ENCODE measurements at regions not wholly inside any gene's neighbourhood (a gene's known extent, or its start where the extent isn't known, plus 50 kb on each side); places are given as distances from the start of the nearest gene placed in this dataset.

GRCh38 chr2:220466251-220466691, 838.8 kb downstream of the SLC4A3 start:
- H3K4me1 ChIP-seq (ENCODE audit: control insufficient read depth, low read length) = no peaks in the 10 kb centered on the region
- no peaks in the 10 kb centered on the region for H3K79me2 ChIP-seq (ENCODE audit: control insufficient read depth, low read length)
- H3K36me3 ChIP-seq (ENCODE audit: control insufficient read depth, low read length) = no peaks in the 10 kb centered on the region
- no peaks in the 10 kb centered on the region for H4K20me1 ChIP-seq (ENCODE audit: control insufficient read depth, insufficient read depth, low read depth, low read length)
- H3K4me3 ChIP-seq (ENCODE audit: low read length) = no peak overlapping the region
- H3K27me3 ChIP-seq (ENCODE audit: control insufficient read depth, low read length) = no peaks in the 10 kb centered on the region
- TF ChIP-seq EZH2phosphoT487 (IDR thresholded peaks at IDR 0.05; ENCODE audit: borderline replicate concordance, low read length) (no peak), CTCF (IDR thresholded peaks at IDR 0.05; ENCODE audit: low read depth, low read length, poor library complexity, severe bottlenecking) (no peak)
- H3K9me2 ChIP-seq (replicated peaks; ENCODE audit: control insufficient read depth, low read length) = no peaks in the 10 kb centered on the region
- H3F3A ChIP-seq (ENCODE audit: control insufficient read depth, insufficient read depth) = no peaks in the 10 kb centered on the region
- no peak overlapping the region for H3K4me2 ChIP-seq (ENCODE audit: low read length)
- H3K27ac ChIP-seq (ENCODE audit: low read depth, low read length) = no peak overlapping the region
- no peaks in the 10 kb centered on the region for H3K9me3 ChIP-seq (ENCODE audit: control insufficient read depth, insufficient read depth, low read length)

GRCh38 chr2:220469201-220469600, 841.8 kb downstream of the SLC4A3 start:
- Histone ChIP-seq H3K4me2 (ENCODE audit: low read length) (no peak overlapping the region), H3K79me2 (ENCODE audit: control insufficient read depth, low read length) (no peaks in the 10 kb centered on the region), H4K20me1 (ENCODE audit: control insufficient read depth, insufficient read depth, low read depth, low read length) (no peaks in the 10 kb centered on the region), H3K27me3 (ENCODE audit: control insufficient read depth, low read length) (no peaks in the 10 kb centered on the region), H3K9me3 (ENCODE audit: control insufficient read depth, insufficient read depth, low read length) (no peaks in the 10 kb centered on the region), H3K36me3 (ENCODE audit: control insufficient read depth, low read length) (no peaks in the 10 kb centered on the region), H3K4me3 (ENCODE audit: low read length) (no peak overlapping the region), H3K4me1 (ENCODE audit: control insufficient read depth, low read length) (no peaks in the 10 kb centered on the region), H3K9me2 (replicated peaks; ENCODE audit: control insufficient read depth, low read length) (no peaks in the 10 kb centered on the region), H3K27ac (ENCODE audit: low read depth, low read length) (no peak overlapping the region), H3F3A (ENCODE audit: control insufficient read depth, insufficient read depth) (no peaks in the 10 kb centered on the region)
- TF ChIP-seq CTCF (IDR thresholded peaks at IDR 0.05; ENCODE audit: low read depth, low read length, poor library complexity, severe bottlenecking) = no peak

GRCh38 chr2:220473611-220474010, 846.2 kb downstream of the SLC4A3 start:
- no peak for TF ChIP-seq EZH2phosphoT487 (IDR thresholded peaks at IDR 0.05; ENCODE audit: borderline replicate concordance, low read length)
- TF ChIP-seq CTCF (IDR thresholded peaks at IDR 0.05; ENCODE audit: low read depth, low read length, poor library complexity, severe bottlenecking) = no peak
- H3K4me1 ChIP-seq (ENCODE audit: control insufficient read depth, low read length) = no peaks in the 10 kb centered on the region
- no peak overlapping the region for H3K4me2 ChIP-seq (ENCODE audit: low read length)
- no peaks in the 10 kb centered on the region for H3K36me3 ChIP-seq (ENCODE audit: control insufficient read depth, low read length)
- H4K20me1 ChIP-seq (ENCODE audit: control insufficient read depth, insufficient read depth, low read depth, low read length) = no peaks in the 10 kb centered on the region
- no peak overlapping the region for H3K4me3 ChIP-seq (ENCODE audit: low read length)
- no peaks in the 10 kb centered on the region for H3F3A ChIP-seq (ENCODE audit: control insufficient read depth, insufficient read depth)
- no peaks in the 10 kb centered on the region for H3K79me2 ChIP-seq (ENCODE audit: control insufficient read depth, low read length)
- no peaks in the 10 kb centered on the region for H3K9me3 ChIP-seq (ENCODE audit: control insufficient read depth, insufficient read depth, low read length)
- no peak overlapping the region for H3K27ac ChIP-seq (ENCODE audit: low read depth, low read length)
- no peaks in the 10 kb centered on the region for H3K27me3 ChIP-seq (ENCODE audit: control insufficient read depth, low read length)
- no peaks in the 10 kb centered on the region for H3K9me2 ChIP-seq (replicated peaks; ENCODE audit: control insufficient read depth, low read length)

- no peak for TF ChIP-seq EZH2phosphoT487 (IDR thresholded peaks at IDR 0.05; ENCODE audit: borderline replicate concordance, low read length)
- no peak for TF ChIP-seq CTCF (IDR thresholded peaks at IDR 0.05; ENCODE audit: low read depth, low read length, poor library complexity, severe bottlenecking)
- no peaks in the 10 kb centered on the region for H3F3A ChIP-seq (ENCODE audit: control insufficient read depth, insufficient read depth)
These were observed 849.4 kb downstream of the SLC4A3 start for GRCh38 chr2:220476877-220477276.

More at GRCh38 chr2:220476877-220477276, 849.4 kb downstream of the SLC4A3 start:
- Histone ChIP-seq H4K20me1 (ENCODE audit: control insufficient read depth, insufficient read depth, low read depth, low read length) (no peaks in the 10 kb centered on the region), H3K4me2 (ENCODE audit: low read length) (no peak overlapping the region), H3K27ac (ENCODE audit: low read depth, low read length) (no peak overlapping the region), H3K9me3 (ENCODE audit: control insufficient read depth, insufficient read depth, low read length) (no peaks in the 10 kb centered on the region), H3K79me2 (ENCODE audit: control insufficient read depth, low read length) (no peaks in the 10 kb centered on the region), H3K4me1 (ENCODE audit: control insufficient read depth, low read length) (no peaks in the 10 kb centered on the region), H3K36me3 (ENCODE audit: control insufficient read depth, low read length) (no peaks in the 10 kb centered on the region), H3K4me3 (ENCODE audit: low read length) (no peak overlapping the region), H3K27me3 (ENCODE audit: control insufficient read depth, low read length) (no peaks in the 10 kb centered on the region), H3K9me2 (replicated peaks; ENCODE audit: control insufficient read depth, low read length) (no peaks in the 10 kb centered on the region)
